HepG2 (cell line): ENCODE measurements at regions not wholly inside any gene's neighbourhood (a gene's known extent, or its start where the extent isn't known, plus 50 kb on each side); places are given as distances from the start of the nearest gene placed in this dataset.

ENCODE experiments used
- AFF4 ChIP-seq: sonication (generic); formaldehyde crosslinking; IDR thresholded peaks from 2 replicates; pipeline ENCODE4 v1.4.0; 2020; ENCODE audit warnings: missing genetic modification reagents
- EEA1 ChIP-seq: sonication (generic); formaldehyde crosslinking; IDR thresholded peaks from 2 replicates; pipeline ENCODE4 v1.5.1; 2020; ENCODE audit warnings: mild to moderate bottlenecking, missing genetic modification reagents, borderline replicate concordance
- EED ChIP-seq: sonication (generic); formaldehyde crosslinking; IDR thresholded peaks from 2 replicates; pipeline ENCODE4 v1.5.0; 2020; ENCODE audit warnings: mild to moderate bottlenecking, missing genetic modification reagents
- ETV6 ChIP-seq: sonication (generic); formaldehyde crosslinking; conservative IDR thresholded peaks from 2 replicates; pipeline ENCODE4 v1.4.0; 2020; ENCODE audit warnings: missing genetic modification reagents
- FIP1L1 ChIP-seq: fragments of 200-400 bp; formaldehyde crosslinking; IDR thresholded peaks from 2 replicates; pipeline ENCODE4 v1.6.1; 2018; ENCODE audit warnings: low read depth, mild to moderate bottlenecking, low read length, moderate library complexity, borderline replicate concordance; ENCODE audit not compliant: insufficient read depth
- GTF2F1 ChIP-seq: fragments of 150-350 bp; IDR thresholded peaks from 2 replicates; pipeline ENCODE4 v1.6.1; 2014; ENCODE audit warnings: low read length
- MTA3 ChIP-seq: sonication (generic); formaldehyde crosslinking; IDR thresholded peaks from 2 replicates; pipeline ENCODE4 v1.4.0; 2020; ENCODE audit warnings: missing genetic modification reagents
- NBN ChIP-seq: fragments of 450-650 bp; conservative IDR thresholded peaks from 2 replicates; pipeline ENCODE4 v1.6.1; 2017
- RBM39 ChIP-seq: fragments of 200-400 bp; formaldehyde crosslinking; IDR thresholded peaks from one replicate; pipeline ENCODE4 v1.6.1; 2018; ENCODE audit warnings: antibody characterized with exemption, mild to moderate bottlenecking, low read depth, low read length; ENCODE audit not compliant: poor library complexity, severe bottlenecking
- RFX3 ChIP-seq: IDR thresholded peaks from 2 replicates; pipeline ENCODE4 v1.6.1; 2016; ENCODE audit warnings: missing biosample characterization, missing genetic modification reagents
- SKI ChIP-seq: fragments of 450-650 bp; IDR thresholded peaks from one replicate; pipeline ENCODE4 v1.6.1; 2018; ENCODE audit warnings: mild to moderate bottlenecking; ENCODE audit not compliant: partially characterized antibody
- SNAI1 ChIP-seq: sonication (generic); formaldehyde crosslinking; IDR thresholded peaks from 2 replicates; pipeline ENCODE4 v1.5.0; 2020; ENCODE audit warnings: mild to moderate bottlenecking, missing genetic modification reagents, borderline replicate concordance
- SOX13 ChIP-seq, 3 experiments: fragments of 450-650 bp in 1 of 3; sonication (generic) in 1 of 3; formaldehyde crosslinking in 1 of 3; IDR thresholded peaks in 2 of 3; conservative IDR thresholded peaks in 1 of 3; 2 replicates each; pipeline versions ENCODE4 v1.5.0 to v1.6.1; 2016 to 2020; ENCODE audit warnings: antibody characterized with exemption in 1 of 3, mild to moderate bottlenecking in 1 of 3, missing compliant biosample characterization in 1 of 3, missing genetic modification reagents in 1 of 3, moderate library complexity in 1 of 3
- TBX3 ChIP-seq: fragments of 450-650 bp; IDR thresholded peaks from 2 replicates; pipeline ENCODE4 v1.6.1; 2017; ENCODE audit warnings: antibody characterized with exemption, mild to moderate bottlenecking, inconsistent platforms, borderline replicate concordance
- ZFP1 ChIP-seq: IDR thresholded peaks from 2 replicates; pipeline ENCODE4 v1.6.1; 2016
- ZFP36 ChIP-seq: fragments of 150-350 bp; IDR thresholded peaks from 2 replicates; pipeline ENCODE4 v1.6.1; 2018; ENCODE audit warnings: borderline replicate concordance, low read length, low read depth; ENCODE audit not compliant: partially characterized antibody
- ZFP41 ChIP-seq: sonication (generic); formaldehyde crosslinking; IDR thresholded peaks from 2 replicates; pipeline ENCODE4 v1.4.0; 2020; ENCODE audit warnings: mild to moderate bottlenecking, missing genetic modification reagents, borderline replicate concordance
- ZFP90 ChIP-seq: sonication (generic); formaldehyde crosslinking; IDR thresholded peaks from 2 replicates; pipeline ENCODE4 v1.8.0; 2022; ENCODE audit warnings: missing genetic modification reagents, mild to moderate bottlenecking, inconsistent platforms, borderline replicate concordance
- ZNF17 ChIP-seq: sonication (generic); formaldehyde crosslinking; IDR thresholded peaks from 2 replicates; pipeline ENCODE4 v1.5.0; 2020; ENCODE audit warnings: mild to moderate bottlenecking, missing genetic modification reagents
- ZNF331 ChIP-seq: sonication (generic); formaldehyde crosslinking; IDR thresholded peaks from 2 replicates; pipeline ENCODE4 v1.4.0; 2020; ENCODE audit warnings: missing genetic modification reagents
- ZNF446 ChIP-seq: sonication (generic); formaldehyde crosslinking; IDR thresholded peaks from 2 replicates; pipeline ENCODE4 v1.5.0; 2020; ENCODE audit warnings: mild to moderate bottlenecking, missing genetic modification reagents
- ZZZ3 ChIP-seq: sonication (generic); formaldehyde crosslinking; IDR thresholded peaks from 2 replicates; pipeline ENCODE4 v1.4.0; 2020; ENCODE audit warnings: missing genetic modification reagents, mild to moderate bottlenecking, borderline replicate concordance
- TF ChIP-seq, protein P1 (sequence below): IDR thresholded peaks from 2 replicates; pipeline ENCODE4 v1.6.1; 2016; ENCODE audit warnings: mild to moderate bottlenecking
- TF ChIP-seq, protein P2 (sequence below): sonication (generic); formaldehyde crosslinking; IDR thresholded peaks from 2 replicates; pipeline ENCODE4 v1.4.0; 2020; ENCODE audit warnings: missing genetic modification reagents

DNA sequence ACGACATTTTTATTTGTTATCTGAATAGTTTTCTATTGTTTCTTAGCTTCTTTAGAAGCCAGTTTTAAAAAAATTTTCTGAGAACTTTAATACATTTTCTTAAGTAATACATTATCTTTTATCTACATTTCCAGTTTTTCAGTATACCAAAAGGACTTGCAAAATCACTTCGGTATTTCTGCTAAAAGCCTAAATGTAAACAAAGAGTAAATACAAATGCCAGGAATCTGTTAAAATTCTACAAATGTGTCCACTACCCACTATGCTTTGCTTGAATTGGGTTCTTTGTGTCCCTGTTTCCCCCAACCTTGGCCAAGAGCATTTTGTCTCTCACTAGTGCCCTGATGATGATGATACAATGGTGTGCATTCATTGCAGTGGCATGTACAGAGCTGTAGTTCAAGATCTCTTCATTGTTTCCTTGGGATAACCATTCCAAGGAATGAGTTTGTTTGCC lies 611.2 kb downstream of the NR2F1-AS1 start (continued):
- TF ChIP-seq NBN = no peak
- no peak for TF ChIP-seq ETV6 (CRISPR knock-in tag)
- TF ChIP-seq ZFP90 (CRISPR knock-in tag) = no peak
- TF ChIP-seq RFX3 (CRISPR knock-in tag) = no peak
- no peak for TF ChIP-seq SKI
- TF ChIP-seq RBM39 = no peak
- TF ChIP-seq ZNF446 (CRISPR knock-in tag) = no peak
- peak; percentile 71; the same call in 1 of the 2 replicates for TF ChIP-seq ZNF331 (CRISPR knock-in tag)
- no peak for TF ChIP-seq EED (CRISPR knock-in tag)
- TF ChIP-seq, protein P1, sequence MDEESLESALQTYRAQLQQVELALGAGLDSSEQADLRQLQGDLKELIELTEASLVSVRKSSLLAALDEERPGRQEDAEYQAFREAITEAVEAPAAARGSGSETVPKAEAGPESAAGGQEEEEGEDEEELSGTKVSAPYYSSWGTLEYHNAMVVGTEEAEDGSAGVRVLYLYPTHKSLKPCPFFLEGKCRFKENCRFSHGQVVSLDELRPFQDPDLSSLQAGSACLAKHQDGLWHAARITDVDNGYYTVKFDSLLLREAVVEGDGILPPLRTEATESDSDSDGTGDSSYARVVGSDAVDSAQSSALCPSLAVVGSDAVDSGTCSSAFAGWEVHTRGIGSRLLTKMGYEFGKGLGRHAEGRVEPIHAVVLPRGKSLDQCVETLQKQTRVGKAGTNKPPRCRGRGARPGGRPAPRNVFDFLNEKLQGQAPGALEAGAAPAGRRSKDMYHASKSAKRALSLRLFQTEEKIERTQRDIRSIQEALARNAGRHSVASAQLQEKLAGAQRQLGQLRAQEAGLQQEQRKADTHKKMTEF (CRISPR knock-in tag) = peak; percentile 82
- no peak for TF ChIP-seq SNAI1
- TF ChIP-seq FIP1L1 = no peak
- no peak for TF ChIP-seq AFF4 (CRISPR knock-in tag)
- TF ChIP-seq SOX13 (IDR thresholded peaks at IDR 0.05) = peak; percentile 87
- peak in 1 of 2 experiments; percentile 96; a peak in 2 of 4 replicates for TF ChIP-seq SOX13 (CRISPR knock-in tag; conservative IDR thresholded peaks at IDR 0.05 in 1 of 2, IDR thresholded peaks at IDR 0.05 in 1 of 2)
- no peak for TF ChIP-seq ZZZ3 (CRISPR knock-in tag)
- no peak for TF ChIP-seq ZFP41 (CRISPR knock-in tag)
- TF ChIP-seq EEA1 (CRISPR knock-in tag) = no peak
- TF ChIP-seq GTF2F1 = no peak
- TF ChIP-seq MTA3 (CRISPR knock-in tag) = no peak
- no peak for TF ChIP-seq ZNF17 (CRISPR knock-in tag)
- TF ChIP-seq, protein P2, sequence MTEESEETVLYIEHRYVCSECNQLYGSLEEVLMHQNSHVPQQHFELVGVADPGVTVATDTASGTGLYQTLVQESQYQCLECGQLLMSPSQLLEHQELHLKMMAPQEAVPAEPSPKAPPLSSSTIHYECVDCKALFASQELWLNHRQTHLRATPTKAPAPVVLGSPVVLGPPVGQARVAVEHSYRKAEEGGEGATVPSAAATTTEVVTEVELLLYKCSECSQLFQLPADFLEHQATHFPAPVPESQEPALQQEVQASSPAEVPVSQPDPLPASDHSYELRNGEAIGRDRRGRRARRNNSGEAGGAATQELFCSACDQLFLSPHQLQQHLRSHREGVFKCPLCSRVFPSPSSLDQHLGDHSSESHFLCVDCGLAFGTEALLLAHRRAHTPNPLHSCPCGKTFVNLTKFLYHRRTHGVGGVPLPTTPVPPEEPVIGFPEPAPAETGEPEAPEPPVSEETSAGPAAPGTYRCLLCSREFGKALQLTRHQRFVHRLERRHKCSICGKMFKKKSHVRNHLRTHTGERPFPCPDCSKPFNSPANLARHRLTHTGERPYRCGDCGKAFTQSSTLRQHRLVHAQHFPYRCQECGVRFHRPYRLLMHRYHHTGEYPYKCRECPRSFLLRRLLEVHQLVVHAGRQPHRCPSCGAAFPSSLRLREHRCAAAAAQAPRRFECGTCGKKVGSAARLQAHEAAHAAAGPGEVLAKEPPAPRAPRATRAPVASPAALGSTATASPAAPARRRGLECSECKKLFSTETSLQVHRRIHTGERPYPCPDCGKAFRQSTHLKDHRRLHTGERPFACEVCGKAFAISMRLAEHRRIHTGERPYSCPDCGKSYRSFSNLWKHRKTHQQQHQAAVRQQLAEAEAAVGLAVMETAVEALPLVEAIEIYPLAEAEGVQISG = no peak
- TF ChIP-seq ZFP36 = no peak
- TF ChIP-seq TBX3 = 0 out of 2 replicates have a peak, but pooled peaks have one; percentile 21
- no peak for TF ChIP-seq ZFP1 (CRISPR knock-in tag)
